CD4-positive, CD25-positive, alpha-beta regulatory T cell (primary cell): ENCODE measurements at regions not wholly inside any gene's neighbourhood (a gene's known extent, or its start where the extent isn't known, plus 50 kb on each side); places are given as distances from the start of the nearest gene placed in this dataset.

ENCODE experiments used
- ATAC-seq, 2 donors: fragments of 150-1000 bp; cut with Tn5 transposase; one replicate each; pipeline ENCODE4 v1.10.0; 2021; ENCODE audit warnings: low read depth in 2 of 2, moderate number of reproducible peaks in 2 of 2, moderate library complexity in 1 of 2
- DNase-seq, 3 donors: peaks; one replicate each; pipeline versions ENCODE4 v3.0.0 to v3.0.0-alpha.2; 2012 to 2022; ENCODE audit warnings: mixed read lengths in 1 of 3
- H3K27ac ChIP-seq: one replicate; pipeline ENCODE4 v1.7.0; 2013; ENCODE audit warnings: mild to moderate bottlenecking, low read length; ENCODE audit not compliant: insufficient read depth, poor library complexity, severe bottlenecking
- H3K27me3 ChIP-seq: one replicate; pipeline ENCODE4 v1.7.0; 2013; ENCODE audit warnings: low read length; ENCODE audit not compliant: control insufficient read depth, insufficient read depth
- H3K36me3 ChIP-seq: one replicate; pipeline ENCODE4 v1.7.0; 2013; ENCODE audit warnings: mild to moderate bottlenecking, low read length, moderate library complexity; ENCODE audit not compliant: control insufficient read depth, insufficient read depth
- H3K4me1 ChIP-seq: 2 replicates; pipeline ENCODE4 v1.7.0; 2013; ENCODE audit warnings: mild to moderate bottlenecking, low read length; ENCODE audit not compliant: insufficient read depth, control insufficient read depth, poor library complexity, severe bottlenecking
- H3K4me3 ChIP-seq: one replicate; pipeline ENCODE4 v1.7.0; 2013; ENCODE audit warnings: low read depth, mild to moderate bottlenecking, low read length, moderate library complexity
- H3K9me3 ChIP-seq, 2 experiments: 1 replicate in 1 of 2; 2 replicates in 1 of 2; pipeline ENCODE4 v1.7.0; 2013; ENCODE audit warnings: low read length in 2 of 2, mild to moderate bottlenecking in 1 of 2, moderate library complexity in 1 of 2; ENCODE audit not compliant: control insufficient read depth in 2 of 2
- H3K27ac Mint-ChIP-seq, 3 donors: one replicate each; pipeline ENCODE4 v1.8.0; 2020 to 2022; ENCODE audit warnings: mild to moderate bottlenecking in 3 of 3, mixed read lengths in 3 of 3, moderate library complexity in 2 of 3
- H3K27me3 Mint-ChIP-seq: one replicate; pipeline ENCODE4 v1.8.0; 2022; ENCODE audit warnings: mild to moderate bottlenecking, mixed read lengths
- H3K36me3 Mint-ChIP-seq: one replicate; pipeline ENCODE4 v1.8.0; 2020; ENCODE audit warnings: mixed read lengths
- H3K4me1 Mint-ChIP-seq, 4 donors: one replicate each; pipeline ENCODE4 v1.8.0; 2020 to 2022; ENCODE audit warnings: mixed read lengths in 4 of 4, mild to moderate bottlenecking in 1 of 4
- H3K4me3 Mint-ChIP-seq, 4 donors: one replicate each; pipeline ENCODE4 v1.8.0; 2020 to 2022; ENCODE audit warnings: mild to moderate bottlenecking in 4 of 4, mixed read lengths in 4 of 4, moderate library complexity in 3 of 4
- H3K9me3 Mint-ChIP-seq, 7 donors: one replicate each; pipeline ENCODE4 v1.8.0; 2020 to 2022; ENCODE audit warnings: mixed read lengths in 7 of 7, mild to moderate bottlenecking in 3 of 7, moderate library complexity in 2 of 7

DNA sequence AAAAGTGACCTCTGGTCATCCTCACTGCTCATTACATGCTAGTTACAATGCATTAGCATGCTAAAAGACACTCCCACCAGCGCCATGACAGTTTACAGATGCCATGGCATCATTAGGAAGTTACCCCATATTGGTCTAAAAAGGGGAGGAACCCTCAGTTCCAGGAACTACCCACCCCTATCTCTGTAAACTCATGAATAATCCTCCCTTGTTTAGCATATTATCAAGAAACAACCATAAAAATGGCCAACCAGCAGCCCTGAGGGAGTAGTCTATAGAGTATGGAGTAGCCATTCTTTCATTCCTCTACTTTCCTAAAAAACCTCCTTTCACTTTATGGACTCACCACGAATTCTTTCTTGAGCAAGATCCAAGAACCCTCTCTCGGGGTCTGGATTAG, 89.4 kb downstream of the ATPSCKMT start:
- H3K4me3 Mint-ChIP-seq, result no peak overlapping the region
- H3K4me1 ChIP-seq, result no peaks in the 10 kb centered on the region
- H3K27me3 Mint-ChIP-seq, result peaks cover 23% of the 10 kb centered on the region
- H3K9me3 ChIP-seq, result peaks cover 0 to 5% of the 10 kb centered on the region in 2 experiments
- peaks cover 3% of the 10 kb centered on the region for H3K27me3 ChIP-seq
- peaks cover 0 to 12% (median 8%) of the 10 kb centered on the region in 7 donors for H3K9me3 Mint-ChIP-seq
- no peak overlapping the region for H3K27ac ChIP-seq
- DNase-seq (no peak), ATAC-seq (no peak)
- no peaks in the 10 kb centered on the region for H3K36me3 Mint-ChIP-seq
- no peak overlapping the region for H3K27ac Mint-ChIP-seq
- no peaks in the 10 kb centered on the region for H3K4me1 Mint-ChIP-seq
- no peak overlapping the region for H3K4me3 ChIP-seq
- H3K36me3 ChIP-seq, result no peaks in the 10 kb centered on the region

DNA sequence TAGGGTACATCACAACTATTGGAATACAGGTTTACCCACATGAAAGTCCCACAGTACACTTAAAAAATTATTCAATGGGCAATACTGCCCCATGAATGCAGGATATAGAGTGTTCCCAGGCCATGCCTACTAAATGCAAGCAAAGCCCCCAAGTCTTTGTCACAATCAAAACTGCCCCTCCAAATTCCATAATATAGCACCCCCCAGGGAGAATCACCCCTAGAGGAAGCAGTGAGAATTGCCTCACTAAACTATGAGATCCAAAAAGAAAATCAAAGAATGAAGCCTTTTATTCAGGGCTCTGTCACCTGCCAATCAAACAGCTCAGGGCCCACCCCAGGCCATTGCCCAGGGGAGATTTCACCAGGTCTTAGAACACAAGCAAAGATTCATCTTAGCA, 90.8 kb downstream of the ATPSCKMT start:
- Mint-ChIP-seq H3K4me1 (no peaks in the 10 kb centered on the region), H3K4me3 (no peak overlapping the region), H3K27me3 (peaks cover 23% of the 10 kb centered on the region), H3K27ac (no peak overlapping the region), H3K36me3 (no peaks in the 10 kb centered on the region), H3K9me3 (peaks cover 0 to 3% (median 2%) of the 10 kb centered on the region in 7 donors)
- no peaks in the 10 kb centered on the region for H3K9me3 ChIP-seq
- no peak overlapping the region for H3K27ac ChIP-seq
- no peak overlapping the region for H3K4me3 ChIP-seq
- peaks cover 5% of the 10 kb centered on the region for H3K27me3 ChIP-seq
- no peaks in the 10 kb centered on the region for H3K4me1 ChIP-seq
- no peak for ATAC-seq
- DNase-seq, result no peak
- no peaks in the 10 kb centered on the region for H3K36me3 ChIP-seq

DNA sequence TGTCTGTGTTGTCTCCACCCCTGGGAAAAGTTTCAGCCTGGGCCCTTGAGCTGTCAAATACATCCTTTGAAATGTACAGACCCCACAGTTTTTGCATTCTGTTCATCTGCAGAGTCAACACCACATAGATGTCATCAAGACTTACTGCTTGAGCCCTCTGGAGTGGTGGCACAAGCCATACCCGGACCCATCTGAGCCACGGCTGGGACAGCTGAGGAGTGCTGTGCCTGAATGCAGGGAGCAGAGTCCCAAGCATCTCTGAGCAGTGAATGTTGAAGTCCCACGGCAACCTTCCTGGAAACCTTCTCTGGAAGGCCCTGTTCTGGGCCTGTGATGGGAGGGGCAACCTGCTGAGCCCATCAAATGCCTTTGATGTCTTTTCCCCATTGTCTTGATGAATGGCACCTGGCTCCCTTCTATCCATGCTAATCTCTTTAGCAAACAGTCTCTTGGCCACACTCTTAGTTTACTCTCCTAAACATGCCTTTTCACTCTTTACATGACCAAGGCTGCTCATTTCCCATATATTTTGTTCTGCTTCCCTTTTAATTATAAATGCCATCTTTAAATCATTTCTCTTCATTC, 92.5 kb downstream of the ATPSCKMT start:
- Mint-ChIP-seq H3K4me3 (no peak overlapping the region), H3K27me3 (peaks cover 19% of the 10 kb centered on the region), H3K9me3 (peaks cover 0 to 3% (median 0%) of the 10 kb centered on the region in 7 donors), H3K27ac (peak overlapping the region in 1 of 3 donors; percentile 72), H3K4me1 (no peaks in the 10 kb centered on the region), H3K36me3 (no peaks in the 10 kb centered on the region)
- ATAC-seq (no peak), DNase-seq (no peak)
- Histone ChIP-seq H3K27me3 (peaks cover 5% of the 10 kb centered on the region), H3K36me3 (no peaks in the 10 kb centered on the region), H3K27ac (no peak overlapping the region), H3K9me3 (no peaks in the 10 kb centered on the region), H3K4me1 (no peaks in the 10 kb centered on the region), H3K4me3 (no peak overlapping the region)

DNA sequence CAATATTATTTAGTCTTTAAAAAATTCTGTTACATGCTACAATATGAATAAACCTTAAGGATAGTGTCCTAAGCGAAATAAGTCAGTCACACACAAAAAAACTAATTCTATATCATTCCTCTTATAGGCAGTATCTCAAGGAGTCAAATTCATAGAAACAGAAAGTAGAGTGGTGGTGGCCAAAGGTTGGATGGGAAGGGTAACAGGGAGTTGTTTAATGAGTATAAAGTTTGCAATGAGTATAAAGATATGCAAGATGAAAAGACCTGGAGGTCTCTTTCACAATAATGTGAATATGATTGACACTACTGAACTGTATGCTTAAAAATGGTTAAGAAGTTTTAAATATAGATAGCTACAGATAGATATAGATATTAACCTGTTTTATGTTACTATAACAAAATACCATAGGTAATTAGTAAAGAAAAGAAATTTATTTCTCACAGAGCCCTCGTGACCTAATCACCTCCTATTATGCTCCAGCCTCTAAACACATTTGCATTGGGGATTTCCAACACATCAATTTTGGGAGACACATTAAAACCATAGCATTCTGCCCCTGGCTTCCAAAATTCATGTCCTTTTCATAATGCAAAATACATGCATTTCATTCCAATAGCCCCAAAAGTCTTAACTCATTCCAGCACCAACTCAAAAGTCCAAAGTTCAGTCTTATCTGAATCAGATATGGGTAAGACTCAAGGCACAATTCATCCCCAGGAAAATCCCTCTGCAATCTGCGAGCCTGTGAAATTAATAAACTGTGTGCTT, 93.6 kb downstream of the ATPSCKMT start:
- Histone ChIP-seq H3K4me3 (no peak overlapping the region), H3K9me3 (no peaks in the 10 kb centered on the region), H3K36me3 (no peaks in the 10 kb centered on the region), H3K27me3 (peaks cover 5% of the 10 kb centered on the region), H3K4me1 (no peaks in the 10 kb centered on the region), H3K27ac (no peak overlapping the region)
- Mint-ChIP-seq H3K9me3 (peaks cover 0 to 2% (median 0%) of the 10 kb centered on the region in 7 donors), H3K27ac (no peak overlapping the region), H3K27me3 (peaks cover 15% of the 10 kb centered on the region), H3K4me3 (no peak overlapping the region), H3K36me3 (no peaks in the 10 kb centered on the region), H3K4me1 (no peaks in the 10 kb centered on the region)
- no peak for ATAC-seq
- DNase-seq, result no peak

DNA sequence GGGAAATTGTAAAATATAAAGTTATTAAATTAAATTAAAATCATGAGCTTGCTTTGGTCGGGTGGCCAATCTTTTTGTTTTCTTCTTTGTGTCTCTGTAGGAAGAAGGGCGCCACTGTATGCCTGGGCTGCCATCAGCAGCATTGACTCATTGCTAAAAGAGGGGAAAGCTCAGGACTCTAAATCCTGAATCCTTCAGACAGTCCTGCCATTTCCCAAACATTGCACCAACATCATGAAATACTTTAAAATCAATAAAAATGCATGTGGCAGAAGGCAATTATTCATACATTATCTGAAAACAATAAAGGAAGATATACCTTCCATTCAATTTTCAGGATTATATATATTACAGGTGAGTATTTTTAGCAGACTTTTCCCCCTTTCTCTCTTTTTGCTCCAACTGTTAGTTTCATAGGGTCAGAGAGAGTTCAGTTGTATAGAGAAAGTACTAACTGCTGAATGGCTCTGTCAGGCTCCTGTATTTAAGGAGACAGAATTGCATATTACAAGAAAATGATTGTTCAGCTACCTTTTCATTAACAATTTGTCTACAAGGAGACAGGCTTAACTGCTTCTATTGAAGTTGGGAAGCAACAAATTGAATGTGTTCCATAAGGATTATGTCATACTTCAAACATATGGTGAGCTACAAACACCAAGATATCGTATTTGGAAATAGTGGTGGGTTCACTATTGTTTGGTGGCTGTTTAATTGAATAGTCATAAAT, 95.7 kb downstream of the ATPSCKMT start:
- H3K27me3 Mint-ChIP-seq, result peaks cover 15% of the 10 kb centered on the region
- ATAC-seq (no peak), DNase-seq (no peak)
- Histone ChIP-seq H3K9me3 (no peaks in the 10 kb centered on the region), H3K27me3 (peaks cover 3% of the 10 kb centered on the region), H3K36me3 (no peaks in the 10 kb centered on the region), H3K4me3 (no peak overlapping the region), H3K4me1 (no peaks in the 10 kb centered on the region), H3K27ac (no peak overlapping the region)
- no peaks in the 10 kb centered on the region for H3K36me3 Mint-ChIP-seq
- H3K4me1 Mint-ChIP-seq, result no peaks in the 10 kb centered on the region
- no peak overlapping the region for H3K4me3 Mint-ChIP-seq
- no peak overlapping the region for H3K27ac Mint-ChIP-seq
- H3K9me3 Mint-ChIP-seq, result peaks cover 0 to 1% (median 0%) of the 10 kb centered on the region in 7 donors

DNA sequence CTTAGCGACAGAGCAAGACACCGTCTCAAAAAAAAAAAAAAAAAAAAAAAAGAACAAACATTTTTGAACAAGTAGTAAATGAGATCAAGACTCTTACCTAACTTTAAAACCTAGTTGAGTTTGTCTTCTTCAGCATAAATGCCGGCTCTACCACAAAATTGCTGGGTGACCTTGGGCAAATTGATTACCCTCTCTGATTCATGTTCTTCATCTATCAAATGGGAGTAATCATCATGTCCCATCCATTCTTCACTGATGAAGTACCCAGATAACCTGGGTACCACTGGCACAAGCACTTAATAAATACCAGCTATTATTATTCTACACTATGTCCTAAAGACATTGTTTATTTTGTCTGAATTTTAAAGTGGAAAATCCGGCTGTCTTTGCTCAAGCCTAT, 96.3 kb downstream of the ATPSCKMT start:
- ATAC-seq (no peak), DNase-seq (no peak)

DNA sequence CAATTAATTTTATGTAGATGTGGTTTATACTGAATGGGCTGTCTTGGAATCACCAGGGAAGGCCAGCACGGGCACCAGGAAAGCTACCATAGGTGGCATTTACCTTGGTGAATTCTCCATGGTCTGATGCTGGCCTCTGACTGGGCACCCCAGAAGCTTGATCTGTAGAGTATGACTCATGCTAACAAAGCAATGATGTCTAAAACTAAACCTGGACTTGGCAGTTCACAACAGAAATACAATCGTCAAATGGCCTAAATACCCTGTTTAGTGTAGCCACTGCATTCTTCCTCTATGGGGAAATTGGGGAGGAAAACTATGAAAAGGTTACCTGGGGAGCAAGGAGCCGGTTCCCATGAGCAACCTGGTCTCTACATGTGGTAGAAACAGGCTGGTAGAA, 98.0 kb downstream of the ATPSCKMT start:
- Histone ChIP-seq H3K9me3 (no peaks in the 10 kb centered on the region), H3K36me3 (no peaks in the 10 kb centered on the region), H3K27me3 (peaks cover 3% of the 10 kb centered on the region), H3K4me3 (no peak overlapping the region), H3K4me1 (no peaks in the 10 kb centered on the region), H3K27ac (no peak overlapping the region)
- H3K27me3 Mint-ChIP-seq, result peaks cover 8% of the 10 kb centered on the region
- no peaks in the 10 kb centered on the region for H3K4me1 Mint-ChIP-seq
- no peaks in the 10 kb centered on the region for H3K9me3 Mint-ChIP-seq
- no peak overlapping the region for H3K27ac Mint-ChIP-seq
- DNase-seq (no peak), ATAC-seq (no peak)
- H3K36me3 Mint-ChIP-seq, result no peaks in the 10 kb centered on the region
- no peak overlapping the region for H3K4me3 Mint-ChIP-seq

More for the DNA sequence above, 96.3 kb downstream of the ATPSCKMT start:
- H3K4me1 ChIP-seq, result no peaks in the 10 kb centered on the region
- Mint-ChIP-seq H3K4me1 (no peaks in the 10 kb centered on the region), H3K9me3 (peaks cover 0 to 1% (median 0%) of the 10 kb centered on the region in 7 donors), H3K27me3 (peaks cover 15% of the 10 kb centered on the region), H3K36me3 (no peaks in the 10 kb centered on the region), H3K27ac (no peak overlapping the region), H3K4me3 (no peak overlapping the region)
- peaks cover 3% of the 10 kb centered on the region for H3K27me3 ChIP-seq
- H3K36me3 ChIP-seq, result no peaks in the 10 kb centered on the region
- no peaks in the 10 kb centered on the region for H3K9me3 ChIP-seq
- H3K27ac ChIP-seq, result no peak overlapping the region
- no peak overlapping the region for H3K4me3 ChIP-seq
